HG03565 (cell line): ENCODE measurements at regions not wholly inside any gene's neighbourhood (a gene's known extent, or its start where the extent isn't known, plus 50 kb on each side); places are given as distances from the start of the nearest gene placed in this dataset.

Source experiments
- ATAC-seq: cut with Tn5 transposase; IDR thresholded peaks from one replicate; pipeline ENCODE4 v1.9.1; 2021; ENCODE audit warnings: mild to moderate bottlenecking, moderate library complexity; ENCODE audit not compliant: unreplicated experiment

DNA sequence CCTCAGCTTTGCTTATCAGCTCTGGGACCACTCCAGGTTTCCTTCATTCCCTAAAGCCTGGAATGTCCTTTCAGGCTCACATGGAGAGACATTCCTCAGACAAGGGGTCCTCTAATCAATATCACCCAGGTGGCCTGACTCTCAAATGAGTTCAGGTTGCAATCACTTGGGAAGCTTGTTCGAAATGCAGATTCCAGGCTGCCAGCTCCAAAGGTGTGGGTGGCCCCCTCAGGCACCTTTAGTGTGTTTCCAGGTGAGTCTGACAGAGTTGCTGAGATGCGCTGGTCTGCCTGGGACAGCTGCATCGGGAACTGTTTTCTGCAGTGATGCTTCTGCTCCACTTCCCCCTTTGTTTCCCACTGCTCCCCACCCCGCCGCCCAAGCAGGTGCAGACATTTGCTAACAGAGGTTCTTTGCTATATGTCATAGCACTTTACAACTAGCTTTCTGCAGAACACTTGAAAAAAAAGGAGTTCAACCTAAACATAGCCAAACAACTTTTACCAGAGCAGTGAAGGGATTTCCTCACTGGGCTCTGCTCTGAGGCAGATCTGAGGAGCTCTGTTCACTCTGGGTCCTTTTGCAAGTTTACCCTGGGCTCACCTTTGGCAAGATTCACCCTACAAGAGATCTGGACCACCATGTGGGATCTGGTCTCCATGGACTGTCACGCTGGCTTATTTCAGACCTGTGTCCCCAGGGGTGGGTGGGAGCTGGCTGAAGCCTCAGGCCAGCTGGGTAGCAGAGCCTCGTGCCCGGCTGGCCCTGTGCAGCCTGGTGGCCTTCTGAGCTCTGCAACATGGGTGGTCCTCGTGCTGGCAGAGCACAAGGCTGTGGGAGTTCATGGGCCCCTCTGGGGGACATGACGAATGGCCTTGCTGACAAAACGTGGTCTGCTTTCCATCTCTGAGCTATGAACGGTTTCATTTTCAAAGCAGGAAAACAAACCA lies 539.6 kb downstream of the CCDC171 start:
- ATAC-seq, result no peak

DNA sequence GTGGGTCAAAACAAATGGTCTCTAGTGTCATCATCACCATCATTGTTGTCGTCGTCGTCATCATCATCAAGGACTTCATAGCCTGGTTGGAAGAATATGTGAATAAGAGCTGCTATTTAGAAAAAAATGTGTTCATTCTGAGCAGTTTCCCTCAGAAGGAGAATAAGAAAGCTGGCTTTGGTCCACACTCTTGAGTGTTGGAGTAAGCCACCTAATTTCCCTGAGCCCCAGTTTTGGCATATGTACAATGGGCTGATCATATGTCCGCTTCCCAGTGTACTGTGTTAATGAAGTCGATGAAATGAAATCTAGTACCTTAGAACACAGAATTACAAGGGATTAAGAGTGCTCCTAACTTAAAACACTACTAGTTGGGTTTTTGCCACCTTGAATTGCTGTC lies 545.5 kb downstream of the CCDC171 start:
- no peak for ATAC-seq

DNA sequence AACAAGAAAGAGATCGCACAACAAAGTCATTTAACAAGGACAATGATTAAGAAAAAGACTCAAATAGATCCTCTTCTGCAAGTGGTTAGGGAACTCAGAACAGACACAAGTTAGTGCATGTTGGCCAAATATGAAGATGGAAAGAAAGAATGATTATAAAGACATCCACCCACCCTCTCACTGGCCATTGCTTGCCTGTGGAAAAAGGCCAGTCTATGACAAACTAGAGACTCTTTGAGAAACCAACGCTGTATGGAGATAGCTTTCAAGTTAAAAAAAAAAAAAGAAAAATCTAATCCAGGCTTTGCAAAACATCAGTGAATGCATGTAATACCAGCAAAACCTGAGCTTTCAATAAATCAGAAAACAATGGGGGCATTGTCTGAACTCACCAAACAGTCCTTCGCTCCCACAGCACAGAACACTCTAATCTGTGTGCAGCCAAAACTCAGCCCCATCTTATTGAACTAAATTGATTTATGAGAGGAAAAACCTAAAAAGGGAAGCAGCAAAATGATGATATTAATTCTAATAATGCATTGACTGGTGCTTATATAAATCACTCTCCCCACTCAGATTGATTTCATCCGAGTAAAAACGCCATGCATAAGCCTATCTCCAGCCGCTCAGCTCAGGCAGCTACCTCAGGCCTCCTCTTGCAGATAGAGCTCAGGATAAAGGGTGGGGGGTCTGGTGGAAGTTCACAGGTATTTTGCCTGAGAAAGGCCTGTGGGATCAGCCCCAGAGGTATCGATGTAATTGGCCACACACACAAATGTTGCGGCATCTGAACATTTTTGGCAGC lies 547.1 kb downstream of the CCDC171 start:
- ATAC-seq, result no peak

DNA sequence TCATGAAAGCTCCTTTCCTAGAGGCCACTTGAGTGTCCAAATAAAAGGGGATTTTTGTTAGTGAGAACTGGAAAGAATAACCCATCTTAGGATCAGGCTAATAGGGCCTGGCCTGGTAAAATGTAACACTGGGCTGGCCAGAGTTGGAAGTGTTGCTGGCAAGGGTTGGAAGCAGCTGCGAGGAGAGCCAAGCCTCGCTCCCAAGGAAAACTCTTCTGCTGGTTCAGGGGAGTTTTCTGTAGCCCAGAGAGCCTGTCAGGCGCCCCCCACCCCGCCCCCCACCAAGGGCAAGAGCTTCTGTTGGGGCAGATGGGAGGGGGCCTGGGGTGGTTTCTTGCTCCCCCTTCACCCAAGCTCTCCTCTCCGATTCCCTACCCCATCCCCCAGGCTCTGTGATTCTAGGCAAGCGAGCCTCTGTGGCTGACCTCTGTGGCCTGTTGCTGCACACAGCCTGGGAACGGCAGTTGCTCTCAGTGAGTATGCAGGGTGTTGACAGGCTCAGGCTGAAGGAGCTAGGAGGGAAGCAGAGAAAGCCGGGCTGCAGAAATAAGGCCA lies 547.8 kb downstream of the CCDC171 start:
- ATAC-seq, result no peak

DNA sequence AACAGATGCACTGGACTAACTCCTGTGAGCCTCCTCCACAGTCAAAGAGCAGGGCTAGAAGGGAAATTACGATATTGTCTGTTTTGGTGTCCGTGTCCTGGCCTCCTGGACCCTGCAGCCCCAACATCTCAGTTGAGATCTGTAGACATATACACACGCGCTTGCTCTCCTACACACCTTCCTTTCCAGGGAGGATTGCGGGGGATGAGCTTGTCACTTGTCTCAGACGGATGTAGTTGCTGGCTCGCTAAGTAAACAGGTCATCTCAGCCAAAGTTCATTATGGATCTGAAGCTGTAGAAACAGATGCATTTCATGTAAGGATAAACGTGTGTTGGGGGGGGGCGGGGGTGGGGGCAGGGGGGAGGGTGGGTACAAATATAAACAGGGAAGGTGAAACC lies 549.3 kb downstream of the CCDC171 start:
- ATAC-seq, result no peak

DNA sequence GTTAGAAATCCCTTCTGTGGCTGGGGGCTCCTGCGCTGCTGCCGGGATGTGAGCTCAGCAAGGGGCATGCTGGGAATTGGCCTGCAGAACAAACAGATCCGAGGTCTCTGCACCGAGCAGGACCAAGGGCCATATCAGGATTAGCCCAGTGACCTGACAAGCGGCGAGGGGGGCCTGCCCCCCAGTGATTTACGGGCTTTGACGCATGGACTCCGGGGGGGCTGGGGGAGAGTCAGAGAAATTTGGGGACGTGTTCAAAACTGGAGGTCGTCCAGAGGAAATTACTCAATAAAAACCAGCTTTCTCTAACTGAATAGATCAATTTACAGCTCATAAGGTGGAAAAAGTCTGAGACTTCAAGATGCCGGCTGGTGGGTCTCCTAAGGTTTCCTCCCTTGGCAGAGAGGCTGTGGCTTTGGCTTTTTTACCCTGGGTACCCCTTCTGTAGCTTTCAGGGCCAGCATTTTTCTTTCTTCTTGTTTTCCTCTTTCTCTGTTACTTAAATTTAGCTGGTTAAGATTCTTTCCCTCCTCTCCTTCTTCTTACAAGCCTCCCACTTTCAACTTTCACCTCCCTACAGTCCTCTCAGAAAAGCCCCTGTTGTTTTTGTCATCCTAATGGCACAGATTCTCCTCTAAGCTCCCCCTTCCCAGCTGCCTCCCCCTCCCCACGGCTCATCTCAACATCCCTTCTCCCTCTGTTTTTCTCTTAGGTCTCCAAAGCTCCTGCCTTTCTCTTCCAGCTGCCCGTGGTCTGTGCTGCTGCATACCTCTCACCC lies 551.0 kb downstream of the CCDC171 start:
- no peak for ATAC-seq

DNA sequence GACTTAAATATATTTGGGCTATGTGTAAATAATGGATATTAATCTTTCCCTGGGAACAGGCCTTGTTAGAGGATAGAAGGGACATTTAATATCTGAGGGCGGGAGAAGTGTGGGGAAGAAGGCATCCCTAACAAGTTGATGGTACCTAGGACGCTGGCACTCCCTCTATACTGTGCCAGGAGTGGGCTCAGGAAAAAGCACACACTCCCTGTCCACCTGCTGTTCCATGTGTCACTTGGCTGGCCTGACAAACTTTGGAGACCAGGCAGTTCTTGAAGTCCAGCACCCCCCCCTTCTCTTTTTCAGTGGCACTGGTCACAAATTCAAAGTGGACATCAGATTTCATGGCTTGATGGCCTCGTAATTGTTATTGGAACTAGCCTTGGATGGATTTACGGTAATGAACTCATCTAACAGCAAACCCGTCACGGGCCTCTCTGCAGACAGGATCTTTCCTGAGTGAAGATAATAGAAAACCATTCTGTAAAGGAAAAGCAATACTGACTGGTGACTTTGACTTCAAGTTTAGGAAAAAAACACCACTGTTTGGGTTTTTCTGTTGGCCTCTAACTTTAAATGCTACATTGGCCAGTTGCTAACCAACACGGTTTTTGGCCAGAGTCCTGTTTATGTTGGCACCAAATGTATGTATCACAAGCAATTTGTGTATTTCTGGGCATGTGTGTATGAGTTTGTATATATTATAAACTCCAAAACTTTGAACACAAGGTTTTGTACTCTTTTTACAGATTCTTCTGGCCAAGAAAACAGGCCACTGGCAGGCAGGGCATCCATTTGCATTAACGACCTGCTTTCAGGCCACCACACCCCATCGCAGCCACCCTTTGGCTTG lies 552.6 kb downstream of the CCDC171 start:
- no peak for ATAC-seq

DNA sequence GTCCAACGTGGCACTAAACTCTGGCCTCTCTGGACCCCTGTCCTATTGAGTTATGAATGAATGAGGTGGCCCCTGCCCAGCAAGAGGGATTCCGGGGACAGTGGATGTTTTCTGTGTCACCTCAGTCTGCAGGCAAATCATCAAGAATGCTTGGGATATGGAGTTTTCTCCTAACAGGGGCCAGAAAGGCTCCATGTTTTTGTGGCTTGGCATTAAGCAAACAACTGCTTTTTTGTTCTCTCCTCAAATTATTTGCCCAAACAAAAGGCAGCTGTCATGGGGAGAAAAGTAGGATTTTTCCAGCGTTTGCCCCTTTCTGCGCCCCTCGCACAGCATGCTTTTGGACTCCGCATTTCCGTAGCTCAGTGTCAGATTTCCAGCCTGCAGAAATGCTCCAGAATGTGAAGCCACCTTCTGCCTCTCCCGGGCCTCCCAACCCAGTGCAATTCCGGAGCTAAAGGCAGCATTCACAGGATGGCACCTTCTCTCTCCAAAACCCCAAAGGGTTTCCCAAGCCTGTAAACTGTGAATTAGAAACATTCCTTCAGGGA lies 553.3 kb downstream of the CCDC171 start:
- no peak for ATAC-seq

DNA sequence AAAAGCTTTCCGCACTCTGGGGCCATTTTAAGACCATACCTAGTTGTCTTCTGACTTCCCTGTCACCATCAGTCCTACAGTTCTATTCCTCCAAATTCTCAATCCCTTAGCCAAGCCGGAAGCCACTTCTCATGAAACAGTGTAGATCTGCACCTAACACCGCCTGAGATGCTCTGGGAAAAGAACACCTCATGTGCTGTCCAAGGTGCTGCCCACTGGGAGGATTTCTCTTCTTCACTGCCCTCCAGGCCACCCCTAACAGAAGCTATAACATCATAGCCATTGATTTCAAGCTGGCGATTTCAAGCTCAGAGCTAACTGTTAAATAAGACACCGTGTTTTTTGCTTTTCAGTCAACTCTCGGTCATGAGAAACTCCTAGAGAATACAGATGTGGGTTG lies 559.3 kb downstream of the CCDC171 start:
- no peak for ATAC-seq

DNA sequence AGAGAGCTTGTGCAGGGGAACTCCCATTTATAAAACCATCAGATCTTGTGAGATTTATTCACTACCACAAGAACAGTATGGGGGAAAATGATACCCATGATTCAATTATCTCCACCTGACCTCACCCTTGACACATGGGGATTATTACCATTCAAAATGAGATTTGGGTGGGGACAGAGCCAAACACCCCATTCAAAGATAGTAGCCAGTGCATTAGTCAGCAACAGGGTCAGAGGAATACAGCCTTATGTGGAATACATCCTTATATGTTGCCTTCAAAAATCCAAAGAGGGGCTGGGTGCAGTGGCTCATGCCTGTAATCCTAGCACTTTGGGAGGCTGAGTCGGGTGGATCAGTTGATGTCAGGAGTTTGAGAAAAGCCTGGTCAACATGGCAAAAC lies 563.2 kb downstream of the CCDC171 start:
- no peak for ATAC-seq

DNA sequence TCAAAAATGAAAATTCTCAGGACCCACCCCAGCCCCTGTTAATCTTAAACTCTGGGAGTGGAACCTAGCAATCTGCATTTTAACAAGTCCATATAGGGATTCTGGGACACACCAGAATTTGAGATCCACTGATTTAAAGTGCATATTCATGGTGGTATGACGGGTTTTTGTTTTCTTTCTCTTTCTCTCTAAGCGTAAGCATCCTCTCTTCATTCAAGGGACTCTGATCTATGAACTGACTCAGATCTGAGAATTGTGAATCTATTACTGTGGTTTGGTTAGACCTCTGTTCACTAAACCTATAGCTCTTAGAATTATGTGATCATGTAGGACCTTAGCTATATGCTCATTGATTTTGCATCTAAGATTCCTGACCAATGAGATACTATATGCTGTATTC lies 565.2 kb downstream of the CCDC171 start:
- no peak for ATAC-seq

DNA sequence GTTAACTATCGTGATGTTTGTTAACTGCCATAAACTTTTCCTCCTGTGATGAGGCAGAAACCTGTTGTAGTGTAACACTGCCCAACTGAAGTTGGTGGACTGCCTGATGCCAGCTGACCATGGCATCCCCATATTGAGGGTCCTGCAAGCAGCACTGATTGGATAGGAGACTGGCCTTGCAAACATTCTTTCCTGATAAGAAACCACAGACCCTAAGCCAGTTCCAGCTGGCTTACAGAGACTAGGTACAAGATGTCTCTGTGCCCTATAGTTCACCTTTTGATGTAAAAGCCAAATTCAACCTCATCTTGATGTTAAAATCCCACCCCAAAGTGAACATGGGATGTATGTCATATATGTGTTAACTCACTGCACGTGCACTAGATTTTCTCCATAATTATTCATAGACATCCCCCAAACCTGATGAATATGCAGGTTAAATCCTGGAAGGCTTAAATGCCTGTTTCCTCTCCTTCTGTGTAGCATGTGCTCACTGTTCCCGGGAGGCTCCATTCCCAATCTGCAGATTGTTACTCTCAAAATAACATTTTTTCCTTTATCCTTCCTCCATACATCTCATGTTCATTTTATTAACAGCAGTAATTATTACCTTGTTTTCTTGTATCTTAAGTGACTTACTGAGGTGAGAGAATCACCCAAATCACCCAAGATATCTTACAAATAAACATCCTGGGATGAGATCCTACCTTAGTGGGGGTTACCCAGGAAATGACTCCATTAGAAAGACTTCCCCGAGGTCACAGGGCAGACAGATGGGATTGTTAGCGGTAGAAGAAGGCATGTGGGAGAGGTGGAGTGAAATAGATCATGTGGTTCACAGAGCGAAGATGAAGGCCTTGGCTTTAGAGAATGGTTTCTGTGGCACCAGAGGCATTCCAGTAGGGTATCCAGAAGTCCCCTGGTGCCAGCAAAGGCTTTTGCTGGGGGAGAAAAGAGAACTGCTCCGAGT lies 566.7 kb downstream of the CCDC171 start:
- no peak for ATAC-seq

DNA sequence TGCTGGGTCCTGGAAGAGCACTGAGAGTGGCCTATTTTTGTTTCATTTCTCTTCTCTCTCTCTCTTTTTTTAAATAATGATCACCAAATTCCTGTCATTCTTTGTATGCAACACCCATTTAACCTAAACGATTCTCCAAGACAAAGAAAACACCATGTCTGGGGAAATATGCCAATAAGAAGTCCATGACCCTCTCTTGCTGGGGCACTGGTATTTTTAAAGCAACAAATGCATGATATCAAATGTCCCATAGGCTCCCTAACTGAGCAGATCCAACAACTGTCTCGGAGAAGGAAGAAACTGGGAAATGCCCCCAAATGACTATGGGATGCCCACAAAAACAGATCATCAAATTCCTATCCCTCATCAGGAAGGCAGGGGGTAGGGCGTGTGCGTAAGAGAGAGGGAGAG lies 567.4 kb downstream of the CCDC171 start:
- no peak for ATAC-seq

DNA sequence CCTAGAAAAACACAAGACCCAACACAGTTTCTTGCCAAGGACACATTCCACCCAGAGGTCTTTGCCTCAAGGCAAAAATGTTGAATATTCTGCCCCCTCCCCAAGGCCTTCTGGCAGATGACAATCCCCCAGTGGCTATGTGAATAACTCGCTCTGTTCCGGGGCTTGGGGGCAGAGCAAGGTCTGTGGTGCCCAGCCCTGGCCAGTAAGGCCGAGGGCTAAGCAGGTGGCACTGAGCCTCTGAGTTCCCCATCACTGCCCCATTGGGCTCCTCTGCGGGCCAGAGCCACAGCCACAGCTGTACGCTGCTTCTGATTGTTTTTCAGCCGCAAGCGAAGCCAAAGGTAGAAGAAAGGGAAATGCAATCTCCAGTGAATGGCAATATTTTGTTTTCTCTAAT lies 567.9 kb downstream of the CCDC171 start:
- no peak for ATAC-seq

DNA sequence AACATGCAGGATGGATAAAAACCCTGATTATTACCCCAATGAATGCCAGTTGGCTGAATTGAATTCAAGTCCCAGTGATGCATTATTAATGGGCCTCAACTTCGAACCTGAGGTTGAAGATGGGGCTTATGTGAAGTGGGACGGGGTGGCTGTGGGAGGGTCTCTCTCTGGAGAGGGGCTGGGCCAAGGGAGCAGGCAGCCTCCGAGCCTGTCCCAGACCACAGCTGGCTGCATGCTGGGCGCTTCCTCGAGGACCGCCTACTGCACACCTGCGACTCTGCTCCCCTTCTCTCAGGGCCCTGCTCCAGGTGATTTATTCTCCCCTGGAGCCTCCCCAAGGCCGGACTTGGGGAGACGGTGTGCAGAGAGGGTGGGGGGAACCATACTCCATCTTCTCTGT lies 568.3 kb downstream of the CCDC171 start:
- ATAC-seq, result no peak

DNA sequence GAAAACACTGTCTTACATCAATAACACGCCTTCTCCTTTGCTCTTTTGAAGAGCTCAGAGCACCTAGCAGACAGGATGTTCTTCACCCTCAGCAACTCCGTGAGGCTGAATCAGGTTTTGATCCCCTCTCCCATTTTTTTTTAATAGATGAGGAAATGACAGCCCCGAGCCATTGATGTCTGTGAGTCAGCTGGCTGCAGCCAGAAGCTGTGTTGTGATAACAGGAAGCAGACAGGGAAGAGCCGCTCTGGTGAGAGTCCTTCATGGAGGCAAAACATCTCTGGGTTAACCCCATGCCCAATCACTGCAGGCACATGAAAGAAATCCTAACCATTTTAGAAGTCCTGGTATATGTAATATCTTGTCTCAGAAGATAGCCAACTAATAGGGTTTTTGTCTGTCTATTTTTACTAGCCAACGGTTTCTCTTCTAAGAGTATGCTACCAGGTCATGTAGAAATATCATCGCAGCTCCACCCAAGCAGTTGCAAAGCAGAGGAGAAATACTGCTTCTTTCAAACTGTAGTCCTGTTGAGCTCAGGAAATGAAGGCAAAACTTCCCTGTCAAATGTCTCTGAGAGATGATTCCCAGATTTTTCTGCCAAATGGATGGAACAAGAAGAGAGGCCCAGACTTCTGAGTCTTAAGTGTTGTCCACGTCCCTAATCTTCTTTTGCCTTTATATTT lies 568.9 kb downstream of the CCDC171 start:
- ATAC-seq, result no peak

DNA sequence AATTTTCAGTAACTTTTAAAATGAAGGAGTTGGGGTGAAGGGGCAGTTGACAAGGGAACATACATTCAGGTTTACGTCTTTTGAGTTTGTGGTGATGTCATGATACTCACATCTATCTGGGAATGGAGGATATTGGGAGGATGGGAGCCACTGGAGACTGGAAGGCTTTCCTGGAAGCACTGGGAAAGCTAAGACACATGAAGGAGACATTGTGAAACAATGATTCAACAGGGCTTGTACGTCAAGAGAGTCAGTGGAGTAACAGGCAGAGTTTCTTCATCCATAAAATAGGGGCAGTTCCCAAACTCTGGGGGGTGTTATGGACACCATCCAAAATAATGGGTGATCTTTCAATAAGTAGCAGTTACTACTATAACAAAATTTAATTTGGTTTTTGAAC lies 572.8 kb downstream of the CCDC171 start:
- no peak for ATAC-seq

DNA sequence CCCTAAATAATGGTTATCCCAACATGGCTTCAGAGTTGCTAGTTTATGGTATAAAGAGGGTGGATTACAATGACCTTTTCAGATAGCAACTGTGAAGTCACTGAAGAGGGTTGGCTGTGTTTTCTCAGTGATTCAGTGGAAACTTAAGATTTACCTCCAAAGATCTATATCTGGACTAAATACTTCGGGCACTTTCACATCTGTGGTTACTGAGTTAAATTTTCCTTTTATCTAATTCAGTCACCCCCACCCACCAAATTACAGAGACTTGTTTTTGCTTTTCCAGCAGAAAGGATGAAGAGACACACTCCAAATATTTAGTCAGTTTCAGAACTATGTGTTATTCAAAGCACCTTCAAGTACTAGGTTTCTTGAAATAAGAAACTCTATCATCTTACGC lies 573.2 kb downstream of the CCDC171 start:
- no peak for ATAC-seq
